ENCODE measurements at regions not wholly inside any gene's neighbourhood (a gene's known extent, or its start where the extent isn't known, plus 50 kb on each side); places are given as distances from the start of the nearest gene placed in this dataset.

- CTCF ChIA-PET = no interaction called here
- Mint-ChIP-seq H3K9me3 (peaks cover 25% of the 10 kb centered on the region), H3K4me3 (no peak overlapping the region), H3K27me3 (no peaks in the 10 kb centered on the region), H3K4me1 (ENCODE audit: low read depth) (no peaks in the 10 kb centered on the region), H3K36me3 (no peaks in the 10 kb centered on the region), H3K27ac (no peak overlapping the region)
- intact Hi-C loops (cut with micrococcal nuclease) = no loop called here
- POLR2A ChIA-PET = no interaction called here
- DNase-seq = no peak
Observed at GRCh38 chr20:56986476-56986875, 280.0 kb downstream of the BMP7 start.

- H3K27ac Mint-ChIP-seq = no peak overlapping the region
- DNase-seq = no peak
- no peaks in the 10 kb centered on the region for H3K4me1 Mint-ChIP-seq (ENCODE audit: low read depth)
- intact Hi-C loops (cut with micrococcal nuclease) = no loop called here
- CTCF ChIA-PET = no interaction called here
- no peak overlapping the region for H3K4me3 Mint-ChIP-seq
- no peaks in the 10 kb centered on the region for H3K36me3 Mint-ChIP-seq
- no peaks in the 10 kb centered on the region for H3K27me3 Mint-ChIP-seq
- POLR2A ChIA-PET = no interaction called here
- peaks cover 25% of the 10 kb centered on the region for H3K9me3 Mint-ChIP-seq
Observed at GRCh38 chr20:56986931-56987720, 279.3 kb downstream of the BMP7 start.

DNA sequence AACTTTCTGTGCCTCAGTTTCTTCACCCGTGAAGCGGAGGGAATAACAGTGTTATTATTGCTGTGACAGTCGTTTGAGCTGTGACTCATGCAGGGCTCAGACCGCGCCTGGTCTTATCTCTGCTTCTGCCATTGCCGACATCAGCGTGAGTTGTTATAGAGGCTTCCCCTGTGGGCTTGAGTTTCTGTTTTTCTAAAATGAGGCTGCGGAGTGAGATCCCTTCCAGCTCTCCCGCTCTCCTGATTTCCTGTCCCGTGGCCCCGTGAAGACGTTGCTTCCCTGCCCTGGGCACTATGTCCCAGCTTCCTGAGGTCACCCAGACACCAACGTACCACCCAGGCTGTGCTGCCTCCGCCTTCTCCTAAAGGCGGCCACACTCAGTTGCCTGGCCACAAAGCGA is 278.5 kb downstream of the BMP7 start:
- Mint-ChIP-seq H3K4me1 (ENCODE audit: low read depth) (no peaks in the 10 kb centered on the region), H3K36me3 (no peaks in the 10 kb centered on the region), H3K4me3 (no peak overlapping the region), H3K27ac (no peak overlapping the region), H3K9me3 (peaks cover 25% of the 10 kb centered on the region), H3K27me3 (no peaks in the 10 kb centered on the region)
- DNase-seq = no peak
- CTCF ChIA-PET = no interaction called here
- POLR2A ChIA-PET = no interaction called here
- intact Hi-C loops (cut with micrococcal nuclease) = no loop called here

DNA sequence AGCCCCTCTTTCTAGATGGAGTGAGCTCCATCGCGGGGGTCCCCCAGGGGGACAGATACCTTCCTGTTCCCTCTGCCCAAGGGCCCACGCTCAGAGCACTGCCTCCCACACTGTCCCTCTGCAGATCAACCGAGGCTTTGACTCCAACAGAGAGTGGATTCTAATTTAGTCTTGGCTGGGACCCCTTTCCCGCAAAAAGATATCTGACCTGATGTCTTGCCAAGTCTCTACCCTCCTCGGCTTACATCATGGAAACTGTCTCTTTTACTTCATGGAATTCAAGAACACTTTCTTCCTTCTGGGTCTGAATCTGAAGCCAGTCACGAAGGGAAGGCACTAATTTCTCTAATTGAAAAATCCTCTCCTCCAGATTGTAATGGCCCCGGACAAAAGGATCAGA is 278.0 kb downstream of the BMP7 start:
- CTCF ChIA-PET = no interaction called here
- Mint-ChIP-seq H3K27me3 (no peaks in the 10 kb centered on the region), H3K4me3 (no peak overlapping the region), H3K36me3 (no peaks in the 10 kb centered on the region), H3K27ac (no peak overlapping the region), H3K4me1 (ENCODE audit: low read depth) (no peaks in the 10 kb centered on the region), H3K9me3 (peaks cover 21% of the 10 kb centered on the region)
- DNase-seq = no peak
- intact Hi-C loops (cut with micrococcal nuclease) = no loop called here
- POLR2A ChIA-PET = no interaction called here

DNA sequence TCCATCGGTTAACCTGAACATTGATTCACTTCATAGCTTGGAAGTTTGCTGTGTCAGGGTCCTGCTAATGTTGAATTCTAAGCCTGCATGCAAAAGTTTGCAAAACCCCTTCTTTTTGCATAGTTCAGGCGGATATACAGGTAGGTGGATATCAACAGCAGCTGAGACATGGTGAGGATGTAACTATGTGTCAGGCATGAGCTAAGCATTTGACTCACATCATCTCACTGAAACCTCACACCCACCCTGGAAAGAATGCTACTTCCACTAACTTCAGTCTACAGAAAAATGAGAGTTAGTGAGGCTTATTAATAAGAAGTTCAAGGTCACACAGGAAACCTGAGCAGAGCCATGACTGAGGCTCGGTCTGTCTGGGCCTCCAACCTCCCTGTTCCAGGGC is 276.9 kb downstream of the BMP7 start:
- DNase-seq = no peak
- H3K27me3 Mint-ChIP-seq = no peaks in the 10 kb centered on the region
- H3K4me3 Mint-ChIP-seq = no peak overlapping the region
- CTCF ChIA-PET = no interaction called here
- intact Hi-C loops (cut with micrococcal nuclease) = no loop called here
- no peaks in the 10 kb centered on the region for H3K4me1 Mint-ChIP-seq (ENCODE audit: low read depth)
- POLR2A ChIA-PET = no interaction called here
- no peaks in the 10 kb centered on the region for H3K36me3 Mint-ChIP-seq
- H3K9me3 Mint-ChIP-seq = peaks cover 12% of the 10 kb centered on the region
- no peak overlapping the region for H3K27ac Mint-ChIP-seq

DNA sequence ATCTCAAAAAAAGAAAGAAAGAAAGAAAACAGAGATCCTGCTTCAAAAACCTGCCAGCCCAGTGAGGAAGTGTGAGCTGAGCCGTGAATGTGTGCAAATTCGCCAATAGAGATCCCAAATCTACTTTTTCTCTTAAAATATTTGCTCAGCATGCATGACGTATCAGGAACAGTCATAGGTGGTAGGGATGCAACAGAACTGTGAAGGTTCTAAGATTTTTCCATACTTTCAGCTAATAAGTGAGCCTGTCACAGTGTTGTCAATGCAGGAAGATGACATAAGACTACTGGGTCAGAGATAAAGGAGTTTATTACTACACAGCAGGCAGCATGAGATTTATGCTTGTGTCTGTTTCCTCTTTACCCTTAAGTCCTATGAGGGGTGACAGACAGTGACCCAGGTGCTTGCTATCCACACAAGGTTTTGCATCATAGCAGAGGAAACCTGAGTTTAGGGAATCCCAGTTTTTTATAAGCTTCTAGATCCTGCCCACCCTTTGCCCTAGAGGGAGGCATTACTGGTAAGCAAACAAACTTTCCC is 273.4 kb downstream of the BMP7 start:
- H3K27me3 Mint-ChIP-seq = no peaks in the 10 kb centered on the region
- H3K4me1 Mint-ChIP-seq (ENCODE audit: low read depth) = no peaks in the 10 kb centered on the region
- no peak overlapping the region for H3K4me3 Mint-ChIP-seq
- POLR2A ChIA-PET = no interaction called here
- CTCF ChIA-PET = interaction anchor here (4.0 kb wide), 1 partner anchor 442 kb away, joined by 21 read pairs; no protein-coding TSS in a partner anchor
- no peak overlapping the region for H3K27ac Mint-ChIP-seq
- H3K9me3 Mint-ChIP-seq = peaks cover 4% of the 10 kb centered on the region
- no peaks in the 10 kb centered on the region for H3K36me3 Mint-ChIP-seq
- DNase-seq = no peak
- intact Hi-C loops (cut with micrococcal nuclease) = no loop called here

DNA sequence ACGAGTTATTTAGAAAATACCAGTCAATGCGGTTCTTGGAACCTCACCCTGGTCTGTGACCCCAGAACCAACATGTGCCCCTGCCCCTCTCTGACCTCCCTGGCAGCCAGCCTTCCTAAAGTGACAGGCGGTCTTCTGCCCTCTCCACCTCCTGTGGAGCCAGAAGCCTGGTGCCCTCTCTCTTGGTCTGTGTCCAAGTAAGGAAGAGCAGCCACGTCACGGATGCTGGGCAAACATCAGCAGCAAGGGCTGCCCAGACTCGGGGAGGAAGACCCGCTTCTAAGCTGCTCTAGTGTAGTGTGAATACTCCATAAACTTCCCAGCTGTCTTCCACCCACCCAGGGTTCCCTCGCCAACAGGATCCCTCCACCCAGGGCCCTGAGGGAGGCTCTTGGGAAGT is 272.4 kb downstream of the BMP7 start:
- no peak overlapping the region for H3K27ac Mint-ChIP-seq
- H3K9me3 Mint-ChIP-seq = peaks cover 9% of the 10 kb centered on the region
- intact Hi-C loops (cut with micrococcal nuclease) = no loop called here
- no peak for DNase-seq
- no peak overlapping the region for H3K4me3 Mint-ChIP-seq
- CTCF ChIA-PET = interaction anchor here (4.0 kb wide), 1 partner anchor 443 kb away, joined by 21 read pairs; no protein-coding TSS in a partner anchor
- H3K36me3 Mint-ChIP-seq = no peaks in the 10 kb centered on the region
- no peaks in the 10 kb centered on the region for H3K27me3 Mint-ChIP-seq
- POLR2A ChIA-PET = no interaction called here
- no peaks in the 10 kb centered on the region for H3K4me1 Mint-ChIP-seq (ENCODE audit: low read depth)

GRCh38 chr20:56995149-56995548 is 271.3 kb downstream of the BMP7 start:
- Mint-ChIP-seq H3K36me3 (no peaks in the 10 kb centered on the region), H3K4me1 (ENCODE audit: low read depth) (no peaks in the 10 kb centered on the region), H3K27me3 (no peaks in the 10 kb centered on the region), H3K4me3 (no peak overlapping the region), H3K27ac (no peak overlapping the region), H3K9me3 (peaks cover 9% of the 10 kb centered on the region)
- POLR2A ChIA-PET = no interaction called here
- CTCF ChIA-PET = interaction anchor here (1.1 to 4.0 kb wide), 2 partner anchors 444 to 447 kb away, joined by 3 to 21 read pairs; no protein-coding TSS in a partner anchor
- intact Hi-C loops (cut with micrococcal nuclease) = no loop called here
- no peak for DNase-seq

DNA sequence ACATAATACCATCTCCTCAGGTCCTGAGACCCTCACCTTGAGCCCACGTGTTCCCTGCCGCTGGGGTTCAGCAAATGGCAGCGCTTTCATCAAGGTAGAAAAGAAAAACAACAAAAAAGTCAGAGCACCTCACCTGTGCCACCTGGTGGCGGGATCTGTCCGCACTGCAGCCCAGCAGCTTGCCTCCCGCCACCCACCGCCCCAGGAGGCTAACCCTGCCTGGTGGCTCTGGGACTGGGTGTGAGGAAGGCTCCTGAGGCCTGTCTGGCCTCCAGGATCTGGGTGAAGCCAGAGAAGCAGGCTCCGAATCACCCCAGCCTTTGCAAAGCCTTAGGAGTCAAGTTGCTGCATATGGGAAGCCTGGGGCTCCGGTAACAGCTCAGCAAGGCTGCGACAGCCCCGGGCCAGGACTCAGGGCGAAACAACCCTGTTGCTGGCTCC is 270.8 kb downstream of the BMP7 start:
- Mint-ChIP-seq H3K4me3 (no peak overlapping the region), H3K36me3 (no peaks in the 10 kb centered on the region), H3K27me3 (no peaks in the 10 kb centered on the region), H3K9me3 (peaks cover 9% of the 10 kb centered on the region), H3K4me1 (ENCODE audit: low read depth) (no peaks in the 10 kb centered on the region), H3K27ac (no peak overlapping the region)
- peak; percentile 22 for DNase-seq
- ChIA-PET CTCF (interaction anchor here (1.1 to 4.0 kb wide), 2 partner anchors 445 to 447 kb away, joined by 3 to 21 read pairs; no protein-coding TSS in a partner anchor), POLR2A (no interaction called here)
- intact Hi-C loops (cut with micrococcal nuclease) = no loop called here

DNA sequence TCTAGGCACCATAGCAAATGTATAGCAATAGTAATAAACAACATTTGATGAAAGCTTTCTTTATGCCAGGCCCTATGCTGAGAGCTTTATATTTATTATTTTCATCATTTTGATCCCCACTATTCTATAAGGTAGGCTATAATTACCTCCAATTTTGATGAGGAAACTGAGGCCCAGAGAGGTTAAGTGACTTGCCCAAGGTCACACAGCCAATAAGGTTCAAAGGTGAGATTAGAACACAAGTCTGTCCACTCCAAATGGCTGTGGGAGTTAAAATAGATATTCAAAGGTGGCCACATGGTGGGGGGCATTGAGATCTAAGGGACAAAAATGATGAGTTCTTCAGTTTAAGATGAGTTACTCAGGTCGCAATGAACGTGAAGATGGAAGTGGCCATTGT is 269.9 kb downstream of the BMP7 start:
- no peak for DNase-seq
- Mint-ChIP-seq H3K36me3 (no peaks in the 10 kb centered on the region), H3K27me3 (no peaks in the 10 kb centered on the region), H3K9me3 (peaks cover 9% of the 10 kb centered on the region), H3K4me3 (no peak overlapping the region), H3K27ac (no peak overlapping the region), H3K4me1 (ENCODE audit: low read depth) (no peaks in the 10 kb centered on the region)
- ChIA-PET POLR2A (no interaction called here), CTCF (interaction anchor here (4.0 kb wide), 1 partner anchor 446 kb away, joined by 21 read pairs; no protein-coding TSS in a partner anchor)
- intact Hi-C loops (cut with micrococcal nuclease) = no loop called here

DNA sequence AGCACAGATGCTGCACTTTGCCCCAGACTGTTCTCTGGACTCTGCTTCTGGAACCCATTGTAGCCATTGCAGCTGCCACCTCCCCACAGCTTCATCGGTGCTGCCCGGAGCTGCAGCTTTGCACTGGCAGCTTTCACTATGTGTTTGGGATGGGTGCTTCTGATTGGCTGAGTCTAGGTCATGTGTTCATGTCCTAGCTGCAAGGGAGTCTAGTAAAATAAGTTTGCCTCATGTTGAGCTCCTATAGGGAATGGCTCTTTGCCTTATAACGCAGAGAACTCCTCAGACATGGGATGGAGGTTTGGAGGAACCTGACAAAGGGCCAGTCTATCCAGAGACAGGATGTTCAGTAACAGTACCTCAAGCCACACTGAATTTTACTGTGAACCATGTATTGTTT is 268.0 kb downstream of the BMP7 start:
- ChIA-PET POLR2A (no interaction called here), CTCF (no interaction called here)
- intact Hi-C loops (cut with micrococcal nuclease) = no loop called here
- no peaks in the 10 kb centered on the region for H3K4me1 Mint-ChIP-seq (ENCODE audit: low read depth)
- no peak overlapping the region for H3K27ac Mint-ChIP-seq
- peaks cover 10% of the 10 kb centered on the region for H3K9me3 Mint-ChIP-seq
- no peaks in the 10 kb centered on the region for H3K27me3 Mint-ChIP-seq
- H3K4me3 Mint-ChIP-seq = no peak overlapping the region
- DNase-seq = no peak
- no peaks in the 10 kb centered on the region for H3K36me3 Mint-ChIP-seq

DNA sequence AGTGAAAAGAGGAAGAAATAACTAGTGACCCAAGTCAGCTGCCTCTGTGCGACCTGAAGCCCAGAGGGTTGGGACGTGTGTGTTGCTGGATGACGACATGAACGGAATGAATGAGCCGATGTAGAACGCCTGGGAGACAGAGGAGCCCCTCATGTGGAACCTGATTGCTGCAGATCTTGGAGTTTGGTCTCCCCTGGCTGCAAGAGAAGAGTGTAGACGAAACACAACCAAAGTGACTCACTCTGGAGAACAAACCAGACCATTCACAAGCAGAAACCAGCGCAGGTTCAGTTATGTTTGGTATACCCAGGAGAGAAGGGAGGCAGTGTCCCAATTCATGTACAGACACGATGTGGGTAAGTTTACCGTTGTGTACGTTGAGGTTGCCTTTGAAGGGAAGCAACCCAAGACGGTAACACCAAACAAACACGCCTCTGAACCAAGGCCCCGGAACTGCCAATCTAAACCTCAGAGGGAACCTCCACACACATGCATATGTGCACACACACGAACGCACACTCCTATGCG is 265.9 kb downstream of the BMP7 start:
- no peak overlapping the region for H3K4me3 Mint-ChIP-seq
- CTCF ChIA-PET = no interaction called here
- POLR2A ChIA-PET = no interaction called here
- H3K36me3 Mint-ChIP-seq = no peaks in the 10 kb centered on the region
- peaks cover 10% of the 10 kb centered on the region for H3K9me3 Mint-ChIP-seq
- intact Hi-C loops (cut with micrococcal nuclease) = no loop called here
- no peak for DNase-seq
- H3K27ac Mint-ChIP-seq = no peak overlapping the region
- H3K4me1 Mint-ChIP-seq (ENCODE audit: low read depth) = no peaks in the 10 kb centered on the region
- peaks cover 6% of the 10 kb centered on the region for H3K27me3 Mint-ChIP-seq

Data from activated CD4-positive, alpha-beta memory T cell treated with anti-CD3 and anti-CD28 coated beads for 36 hours (primary cell).